C4-2B (cell line): ENCODE measurements at regions not wholly inside any gene's neighbourhood (a gene's known extent, or its start where the extent isn't known, plus 50 kb on each side); places are given as distances from the start of the nearest gene placed in this dataset.

Experiments used
- H3K27ac ChIP-seq: fragments of 450-650 bp; 2 replicates; pipeline ENCODE4 v1.5.1; 2017
- CTCF ChIP-seq: fragments of 450-650 bp; conservative IDR thresholded peaks from 2 replicates; pipeline ENCODE4 v1.5.1; 2017; ENCODE audit warnings: mild to moderate bottlenecking
- ZFX ChIP-seq: fragments of 450-650 bp; IDR thresholded peaks from 2 replicates; pipeline ENCODE4 v1.6.1; 2017

- no peak for TF ChIP-seq ZFX
- no peak for TF ChIP-seq CTCF
- H3K27ac ChIP-seq: no peak overlapping the region
These were observed 496.2 kb downstream of the ARHGEF28 start for GRCh38 chr5:74122175-74122574.

DNA sequence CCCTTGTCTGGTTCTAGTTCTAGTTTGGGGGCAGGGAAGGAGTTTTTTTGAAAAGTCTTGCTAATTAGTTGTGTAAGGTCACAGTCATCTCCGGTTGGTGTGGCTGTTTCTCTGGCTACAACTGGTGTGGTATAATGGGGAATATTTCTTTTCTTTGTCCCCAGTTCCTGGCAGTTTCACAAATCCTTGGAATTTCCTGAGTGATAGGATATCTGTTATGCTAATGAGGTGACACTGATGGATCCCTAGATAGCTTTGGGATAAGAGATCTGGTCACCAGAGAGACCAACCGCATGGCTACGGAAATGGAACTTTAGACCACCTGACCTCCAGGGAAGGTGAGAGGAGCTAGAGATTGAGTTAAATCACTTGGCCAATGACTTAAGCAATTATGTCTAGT lies 494.6 kb downstream of the ARHGEF28 start:
- TF ChIP-seq CTCF: no peak
- TF ChIP-seq ZFX: no peak
- H3K27ac ChIP-seq: no peak overlapping the region

DNA sequence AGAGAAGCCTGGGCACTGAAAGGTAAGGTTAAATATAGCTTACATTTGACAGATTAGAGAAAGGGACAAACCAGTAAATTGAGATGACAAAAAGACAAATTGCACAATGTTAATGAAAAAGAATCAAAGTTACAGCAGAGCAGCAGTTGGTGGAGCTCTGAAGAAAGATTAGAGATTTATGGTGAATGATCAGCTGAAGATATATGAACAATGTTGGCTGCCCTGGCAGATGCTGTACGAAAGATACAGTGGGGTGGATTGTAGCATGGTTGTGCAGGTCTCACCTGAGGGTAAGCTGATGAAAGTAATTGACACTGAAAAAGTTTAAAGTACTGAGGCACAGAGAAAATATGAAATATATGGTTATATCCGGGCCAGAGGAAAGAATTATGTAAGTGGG lies 492.1 kb downstream of the ARHGEF28 start:
- H3K27ac ChIP-seq: no peak overlapping the region
- no peak for TF ChIP-seq ZFX
- TF ChIP-seq CTCF: no peak

DNA sequence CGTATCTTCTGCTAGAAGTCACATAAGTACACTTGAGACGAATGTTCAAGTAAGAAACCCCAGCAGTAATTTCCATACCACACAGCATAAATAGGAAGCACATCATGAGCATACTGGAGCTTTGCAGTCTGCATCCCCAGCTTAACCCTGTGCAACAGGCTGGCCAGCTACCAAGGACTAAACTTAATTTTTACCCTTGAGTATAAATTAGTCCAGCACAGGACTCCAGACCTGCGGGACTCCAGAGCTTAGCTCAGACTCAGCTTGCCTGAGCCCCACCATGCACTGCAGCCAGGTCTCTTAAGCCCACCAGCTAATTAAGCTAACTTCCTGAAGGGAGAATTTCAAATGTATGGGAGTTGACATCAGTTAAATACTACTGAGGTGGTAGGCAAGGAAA lies 491.0 kb downstream of the ARHGEF28 start:
- TF ChIP-seq ZFX (no peak), CTCF (no peak)
- H3K27ac ChIP-seq: no peak overlapping the region

- H3K27ac ChIP-seq: no peak overlapping the region
- TF ChIP-seq CTCF (no peak), ZFX (no peak)
These were observed 490.3 kb downstream of the ARHGEF28 start for GRCh38 chr5:74116266-74116665.

DNA sequence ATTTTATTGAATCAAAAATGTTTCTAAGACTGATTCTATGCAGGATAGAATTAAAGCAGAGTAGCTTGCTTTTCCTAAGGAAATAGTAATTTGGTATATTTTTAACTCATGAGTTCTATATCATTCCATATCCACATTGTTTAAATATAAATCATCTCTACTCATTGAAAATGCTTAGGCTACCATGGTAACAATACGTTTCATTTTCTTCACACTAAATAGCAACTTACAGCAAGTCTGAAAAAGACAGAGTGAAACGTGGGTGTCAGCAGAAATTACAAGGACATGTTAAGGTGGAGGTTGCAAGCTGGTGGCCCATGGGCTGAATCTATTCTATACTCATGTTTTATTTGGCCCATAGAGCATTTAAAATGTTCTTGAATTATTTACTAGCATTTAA lies 487.9 kb downstream of the ARHGEF28 start:
- H3K27ac ChIP-seq: no peak overlapping the region
- TF ChIP-seq ZFX: no peak
- TF ChIP-seq CTCF: no peak

- TF ChIP-seq ZFX (no peak), CTCF (no peak)
These were observed 487.2 kb downstream of the ARHGEF28 start for GRCh38 chr5:74113196-74113540.

More at GRCh38 chr5:74113196-74113540, 487.2 kb downstream of the ARHGEF28 start:
- H3K27ac ChIP-seq: no peak overlapping the region
